Liver (tissue), 8 donors: ENCODE measurements at regions not wholly inside any gene's neighbourhood (a gene's known extent, or its start where the extent isn't known, plus 50 kb on each side); places are given as distances from the start of the nearest gene placed in this dataset.

Experiments used
- DNase-seq: peaks from one replicate; pipeline ENCODE4 v3.0.0-alpha.2; 2017; ENCODE audit warnings: low spot score
- H3K27ac ChIP-seq, 2 donors: one replicate each; pipeline ENCODE4 v1.7.0; 2013; ENCODE audit warnings: inconsistent platforms in 2 of 2, low read length in 2 of 2, control low read depth in 1 of 2, low read depth in 1 of 2, mild to moderate bottlenecking in 1 of 2
- H3K27me3 ChIP-seq, 4 donors: one replicate each; pipeline versions ENCODE4 v1.6.1 to v1.7.0; 2013; ENCODE audit warnings: low read length in 3 of 4, inconsistent platforms in 1 of 4, mild to moderate bottlenecking in 1 of 4, moderate library complexity in 1 of 4; ENCODE audit not compliant: control insufficient read depth in 4 of 4, insufficient read depth in 4 of 4
- H3K36me3 ChIP-seq, 4 donors: one replicate each; pipeline versions ENCODE4 v1.6.1 to v1.7.0; 2013; ENCODE audit warnings: low read length in 3 of 4, mild to moderate bottlenecking in 3 of 4, low read depth in 1 of 4, moderate library complexity in 1 of 4; ENCODE audit not compliant: control insufficient read depth in 4 of 4, insufficient read depth in 3 of 4
- H3K4me1 ChIP-seq, 4 donors: one replicate each; pipeline versions ENCODE4 v1.6.1 to v1.7.0; 2013; ENCODE audit warnings: low read length in 3 of 4, mild to moderate bottlenecking in 3 of 4, moderate library complexity in 1 of 4; ENCODE audit not compliant: control insufficient read depth in 4 of 4, insufficient read depth in 4 of 4
- H3K4me3 ChIP-seq, 3 donors: one replicate each; pipeline versions ENCODE4 v1.6.1 to v1.7.0; 2013; ENCODE audit warnings: low read length in 3 of 3, control low read depth in 1 of 3, low read depth in 1 of 3, mild to moderate bottlenecking in 1 of 3
- H3K9ac ChIP-seq, 2 donors: one replicate each; pipeline ENCODE4 v1.7.0; 2013; ENCODE audit warnings: low read length in 2 of 2, mild to moderate bottlenecking in 2 of 2, moderate library complexity in 2 of 2, control low read depth in 1 of 2, low read depth in 1 of 2
- H3K9me3 ChIP-seq, 4 donors: one replicate each; pipeline versions ENCODE4 v1.6.1 to v1.7.0; 2013; ENCODE audit warnings: low read length in 3 of 4; ENCODE audit not compliant: control insufficient read depth in 4 of 4
- ATF3 ChIP-seq: IDR thresholded peaks from 2 replicates; pipeline ENCODE4 v1.6.1; 2016; ENCODE audit warnings: antibody characterized with exemption
- CTCF ChIP-seq: fragments of 150-350 bp; IDR thresholded peaks from 2 replicates; pipeline ENCODE4 v1.5.1; 2017; ENCODE audit warnings: improper control_type of control experiment, low read depth, low read length; ENCODE audit not compliant: missing input control
- EGR1 ChIP-seq, 2 donors: IDR thresholded peaks; 2 replicates each; pipeline ENCODE4 v1.6.1; 2016 to 2018; ENCODE audit warnings: antibody characterized with exemption in 2 of 2, low read depth in 2 of 2
- FOXA1 ChIP-seq: IDR thresholded peaks from 2 replicates; pipeline ENCODE4 v1.6.1; 2016; ENCODE audit warnings: antibody characterized with exemption
- FOXA2 ChIP-seq: IDR thresholded peaks from 2 replicates; pipeline ENCODE4 v1.6.1; 2016; ENCODE audit warnings: antibody characterized with exemption
- GABPA ChIP-seq, 2 donors: IDR thresholded peaks in 1 of 2; conservative IDR thresholded peaks in 1 of 2; 2 replicates each; pipeline ENCODE4 v1.6.1; 2016; ENCODE audit warnings: antibody characterized with exemption in 2 of 2, mild to moderate bottlenecking in 1 of 2, moderate library complexity in 1 of 2
- HNF4A ChIP-seq, 2 donors: conservative IDR thresholded peaks; 2 replicates each; pipeline ENCODE4 v1.6.1; 2016; ENCODE audit warnings: antibody characterized with exemption in 2 of 2, mild to moderate bottlenecking in 2 of 2
- JUND ChIP-seq, 2 donors: IDR thresholded peaks; 2 replicates each; pipeline ENCODE4 v1.6.1; 2016; ENCODE audit warnings: antibody characterized with exemption in 2 of 2
- NR2F2 ChIP-seq: IDR thresholded peaks from 2 replicates; pipeline ENCODE4 v1.6.1; 2016; ENCODE audit warnings: antibody characterized with exemption
- RAD21 ChIP-seq, 2 donors: IDR thresholded peaks; 2 replicates each; pipeline ENCODE4 v1.6.1; 2016; ENCODE audit warnings: antibody characterized with exemption in 2 of 2, mild to moderate bottlenecking in 2 of 2
- RXRA ChIP-seq, 2 donors: IDR thresholded peaks; 2 replicates each; pipeline ENCODE4 v1.6.1; 2017 to 2018; ENCODE audit warnings: antibody characterized with exemption in 2 of 2, mild to moderate bottlenecking in 1 of 2
- SP1 ChIP-seq: IDR thresholded peaks from 2 replicates; pipeline ENCODE4 v1.6.1; 2018; ENCODE audit warnings: antibody characterized with exemption, mild to moderate bottlenecking
- TAF1 ChIP-seq: conservative IDR thresholded peaks from 2 replicates; pipeline ENCODE4 v1.6.1; 2016; ENCODE audit warnings: antibody characterized with exemption, mild to moderate bottlenecking
- YY1 ChIP-seq: IDR thresholded peaks from 2 replicates; pipeline ENCODE4 v1.6.1; 2016; ENCODE audit warnings: antibody characterized with exemption, mild to moderate bottlenecking
- ZBTB33 ChIP-seq: IDR thresholded peaks from 2 replicates; pipeline ENCODE4 v1.6.1; 2016; ENCODE audit warnings: antibody characterized with exemption
- WGBS: extraction: QIAGEN DNeasy Blood & Tissue Kit; methylation state at CpG from one replicate; pipeline ENCODE4 v1.1.7; 2013; 5-methylcytosine and 5-hydroxymethylcytosine counted together
- TF ChIP-seq, protein P1 (sequence below): IDR thresholded peaks from 2 replicates; pipeline ENCODE4 v1.6.1; 2016; ENCODE audit warnings: antibody characterized with exemption
- TF ChIP-seq, protein P2 (sequence below): IDR thresholded peaks from 2 replicates; pipeline ENCODE4 v1.6.1; 2016; ENCODE audit warnings: antibody characterized with exemption, mild to moderate bottlenecking
- donor health status: healthy.
- donor health status: healthy.
- donor health status: healthy.
- donor health status: healthy.
- donor health status: healthy.

DNA sequence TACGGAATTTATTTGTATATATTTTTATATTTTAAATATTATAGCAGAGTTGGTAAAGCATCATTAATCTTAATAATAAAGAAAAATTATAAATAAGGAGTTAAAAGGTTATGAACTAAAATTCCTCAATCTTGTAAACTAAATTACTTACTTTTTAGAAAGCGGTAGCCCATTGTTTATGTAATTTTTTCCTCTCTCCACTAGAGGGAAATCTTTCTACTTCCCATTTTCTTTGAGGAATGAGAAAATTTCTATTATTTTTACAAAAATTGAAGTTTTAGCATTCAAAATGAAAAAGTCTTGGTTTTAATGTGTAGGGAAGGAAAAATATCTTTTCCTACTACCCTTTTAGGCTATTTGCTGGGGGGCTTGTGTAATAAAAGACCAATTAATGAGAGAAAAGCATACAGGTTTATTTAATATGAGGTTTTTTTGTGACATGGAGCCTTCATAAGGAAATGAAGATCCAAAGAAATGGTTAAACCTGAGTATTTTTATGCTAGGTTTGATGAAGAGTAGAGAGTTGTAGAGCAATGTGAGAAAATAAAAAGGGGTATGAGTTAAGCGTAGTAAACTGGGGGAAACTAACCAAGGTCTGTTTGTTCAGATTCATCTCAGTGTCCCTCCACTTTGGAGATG lies 68.7 kb upstream of the ADAD1 start:
- Histone ChIP-seq H3K9ac (no peak overlapping the region), H3K4me1 (no peaks in the 10 kb centered on the region), H3K9me3 (no peaks in the 10 kb centered on the region), H3K27ac (no peak overlapping the region), H3K27me3 (no peaks in the 10 kb centered on the region), H3K4me3 (no peak overlapping the region), H3K36me3 (peaks cover 1 to 21% (median 7%) of the 10 kb centered on the region in 4 donors)
- DNase-seq, result no peak
- no peak for TF ChIP-seq ATF3
- TF ChIP-seq CTCF, result peak; percentile 15
- no peak for TF ChIP-seq FOXA2
- TF ChIP-seq TAF1, result no peak
- no peak for TF ChIP-seq GABPA (IDR thresholded peaks at IDR 0.05 in 1 of 2, conservative IDR thresholded peaks at IDR 0.05 in 1 of 2)
- TF ChIP-seq SP1, result no peak
- no peak for TF ChIP-seq ZBTB33
- no peak for TF ChIP-seq JUND (IDR thresholded peaks at IDR 0.05)
- peak; percentile 16 to 39 for TF ChIP-seq RAD21 (IDR thresholded peaks at IDR 0.05)
- no peak for TF ChIP-seq EGR1 (IDR thresholded peaks at IDR 0.05; ENCODE audit: low read depth in 2 of 2)
- no peak for TF ChIP-seq NR2F2
- TF ChIP-seq, protein P1, sequence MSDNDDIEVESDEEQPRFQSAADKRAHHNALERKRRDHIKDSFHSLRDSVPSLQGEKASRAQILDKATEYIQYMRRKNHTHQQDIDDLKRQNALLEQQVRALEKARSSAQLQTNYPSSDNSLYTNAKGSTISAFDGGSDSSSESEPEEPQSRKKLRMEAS, result no peak
- 85% methylated on average over 3 of the region's 3 CpGs for WGBS

DNA sequence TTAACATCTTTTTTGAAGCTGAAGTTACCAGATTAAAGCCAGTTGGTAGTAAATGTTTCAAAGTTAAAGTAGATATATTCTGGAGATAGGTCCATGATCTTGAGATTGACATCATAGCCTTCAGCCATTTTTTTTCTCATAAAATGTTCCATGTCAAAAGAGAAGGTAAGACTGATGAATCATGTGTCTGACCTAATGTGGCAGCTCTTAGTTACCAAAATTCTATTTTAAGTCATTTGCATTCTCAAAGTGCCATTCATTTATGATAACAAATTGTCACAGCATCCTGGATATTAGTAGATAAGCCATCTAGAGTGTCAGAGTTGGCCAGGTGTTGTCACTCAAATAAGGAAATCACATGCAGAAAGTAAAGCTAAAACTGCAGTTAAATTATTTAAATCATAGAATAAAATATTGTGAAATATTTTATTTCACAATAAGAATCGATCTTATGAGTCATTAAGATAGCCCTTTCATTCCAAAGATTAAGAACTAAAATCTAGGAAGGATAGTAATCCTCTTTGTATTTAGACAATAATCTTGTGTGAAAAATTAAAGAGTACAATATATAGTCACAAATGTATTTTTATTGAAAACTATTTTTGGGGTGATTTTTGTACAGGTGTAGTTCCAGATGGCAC lies 65.7 kb upstream of the ADAD1 start:
- TF ChIP-seq HNF4A (conservative IDR thresholded peaks at IDR 0.05), result no peak
- no peak for TF ChIP-seq GABPA (IDR thresholded peaks at IDR 0.05 in 1 of 2, conservative IDR thresholded peaks at IDR 0.05 in 1 of 2)
- no peak for TF ChIP-seq FOXA1
- TF ChIP-seq RXRA (IDR thresholded peaks at IDR 0.05), result no peak
- TF ChIP-seq FOXA2, result no peak
- no peak for TF ChIP-seq SP1
- no peak for TF ChIP-seq NR2F2
- no peak for TF ChIP-seq YY1
- no peak for TF ChIP-seq JUND (IDR thresholded peaks at IDR 0.05)
- TF ChIP-seq, protein P2, sequence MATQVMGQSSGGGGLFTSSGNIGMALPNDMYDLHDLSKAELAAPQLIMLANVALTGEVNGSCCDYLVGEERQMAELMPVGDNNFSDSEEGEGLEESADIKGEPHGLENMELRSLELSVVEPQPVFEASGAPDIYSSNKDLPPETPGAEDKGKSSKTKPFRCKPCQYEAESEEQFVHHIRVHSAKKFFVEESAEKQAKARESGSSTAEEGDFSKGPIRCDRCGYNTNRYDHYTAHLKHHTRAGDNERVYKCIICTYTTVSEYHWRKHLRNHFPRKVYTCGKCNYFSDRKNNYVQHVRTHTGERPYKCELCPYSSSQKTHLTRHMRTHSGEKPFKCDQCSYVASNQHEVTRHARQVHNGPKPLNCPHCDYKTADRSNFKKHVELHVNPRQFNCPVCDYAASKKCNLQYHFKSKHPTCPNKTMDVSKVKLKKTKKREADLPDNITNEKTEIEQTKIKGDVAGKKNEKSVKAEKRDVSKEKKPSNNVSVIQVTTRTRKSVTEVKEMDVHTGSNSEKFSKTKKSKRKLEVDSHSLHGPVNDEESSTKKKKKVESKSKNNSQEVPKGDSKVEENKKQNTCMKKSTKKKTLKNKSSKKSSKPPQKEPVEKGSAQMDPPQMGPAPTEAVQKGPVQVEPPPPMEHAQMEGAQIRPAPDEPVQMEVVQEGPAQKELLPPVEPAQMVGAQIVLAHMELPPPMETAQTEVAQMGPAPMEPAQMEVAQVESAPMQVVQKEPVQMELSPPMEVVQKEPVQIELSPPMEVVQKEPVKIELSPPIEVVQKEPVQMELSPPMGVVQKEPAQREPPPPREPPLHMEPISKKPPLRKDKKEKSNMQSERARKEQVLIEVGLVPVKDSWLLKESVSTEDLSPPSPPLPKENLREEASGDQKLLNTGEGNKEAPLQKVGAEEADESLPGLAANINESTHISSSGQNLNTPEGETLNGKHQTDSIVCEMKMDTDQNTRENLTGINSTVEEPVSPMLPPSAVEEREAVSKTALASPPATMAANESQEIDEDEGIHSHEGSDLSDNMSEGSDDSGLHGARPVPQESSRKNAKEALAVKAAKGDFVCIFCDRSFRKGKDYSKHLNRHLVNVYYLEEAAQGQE, result no peak
- no peak for TF ChIP-seq CTCF
- no peak for TF ChIP-seq ATF3
- TF ChIP-seq ZBTB33, result no peak
- no peak for TF ChIP-seq EGR1 (IDR thresholded peaks at IDR 0.05; ENCODE audit: low read depth in 2 of 2)
- no peak overlapping the region for H3K27ac ChIP-seq
- H3K27me3 ChIP-seq, result no peaks in the 10 kb centered on the region
- WGBS, result 91% methylated on average over 1 of the region's 1 CpG
- no peaks in the 10 kb centered on the region for H3K9me3 ChIP-seq
- DNase-seq, result no peak
- no peak overlapping the region for H3K9ac ChIP-seq
- H3K4me1 ChIP-seq, result no peaks in the 10 kb centered on the region
- H3K4me3 ChIP-seq, result no peak overlapping the region
- peaks cover 6 to 22% (median 19%) of the 10 kb centered on the region in 4 donors for H3K36me3 ChIP-seq
